ENCODE measurements at regions not wholly inside any gene's neighbourhood (a gene's known extent, or its start where the extent isn't known, plus 50 kb on each side); places are given as distances from the start of the nearest gene placed in this dataset.
A peak's percentile ranks its signal among the peaks of the same experiment; 100 is the strongest.

GRCh38 chr2:7704296-7704865 lies 787.2 kb downstream of the RNF144A start:
- no peak for DNase-seq (ENCODE audit: low read depth, low spot score)

- DNase-seq (ENCODE audit: low read depth, low spot score) = no peak
These were observed 789.6 kb downstream of the RNF144A start for GRCh38 chr2:7706791-7707190.

GRCh38 chr2:7707723-7708122 lies 790.5 kb downstream of the RNF144A start:
- peak; percentile 59 for DNase-seq (ENCODE audit: low read depth, low spot score)

GRCh38 chr2:7709907-7710306 lies 792.7 kb downstream of the RNF144A start:
- no peak for DNase-seq (ENCODE audit: low read depth, low spot score)

GRCh38 chr2:7711167-7711566 lies 794.0 kb downstream of the RNF144A start:
- DNase-seq (ENCODE audit: low read depth, low spot score) = no peak

GRCh38 chr2:7719876-7720275 lies 802.7 kb downstream of the RNF144A start:
- no peak for DNase-seq (ENCODE audit: low read depth, low spot score)

GRCh38 chr2:7721413-7721995 lies 804.3 kb downstream of the RNF144A start:
- DNase-seq (ENCODE audit: low read depth, low spot score) = no peak

GRCh38 chr2:7722212-7722910 lies 805.1 kb downstream of the RNF144A start:
- no peak for DNase-seq (ENCODE audit: low read depth, low spot score)

GRCh38 chr2:7724336-7724735 lies 807.1 kb downstream of the RNF144A start:
- no peak for DNase-seq (ENCODE audit: low read depth, low spot score)

- peak; percentile 55 for DNase-seq (ENCODE audit: low read depth, low spot score)
These were observed 808.1 kb downstream of the RNF144A start for GRCh38 chr2:7725171-7725849.

- DNase-seq (ENCODE audit: low read depth, low spot score) = peak; percentile 77
These were observed 808.6 kb downstream of the RNF144A start for GRCh38 chr2:7725850-7726242.

- no peak for DNase-seq (ENCODE audit: low read depth, low spot score)
These were observed 809.8 kb downstream of the RNF144A start for GRCh38 chr2:7726989-7727388.

GRCh38 chr2:7728388-7728787 lies 811.2 kb downstream of the RNF144A start:
- DNase-seq (ENCODE audit: low read depth, low spot score) = no peak

- no peak for DNase-seq (ENCODE audit: low read depth, low spot score)
These were observed 813.2 kb downstream of the RNF144A start for GRCh38 chr2:7730449-7730848.

GRCh38 chr2:7730990-7731389 lies 813.8 kb downstream of the RNF144A start:
- no peak for DNase-seq (ENCODE audit: low read depth, low spot score)

GRCh38 chr2:7732497-7732896 lies 815.3 kb downstream of the RNF144A start:
- DNase-seq (ENCODE audit: low read depth, low spot score) = no peak

- DNase-seq (ENCODE audit: low read depth, low spot score) = peak; percentile 9
These were observed 819.6 kb downstream of the RNF144A start for GRCh38 chr2:7736646-7737305.

GRCh38 chr2:7738596-7738995 lies 821.4 kb downstream of the RNF144A start:
- DNase-seq (ENCODE audit: low read depth, low spot score) = peak; percentile 50

GRCh38 chr2:7740114-7740513 lies 822.9 kb downstream of the RNF144A start:
- no peak for DNase-seq (ENCODE audit: low read depth, low spot score)

- no peak for DNase-seq (ENCODE audit: low read depth, low spot score)
These were observed 825.1 kb downstream of the RNF144A start for GRCh38 chr2:7742301-7742700.

GRCh38 chr2:7744827-7745226 lies 827.6 kb downstream of the RNF144A start:
- DNase-seq (ENCODE audit: low read depth, low spot score) = no peak

GRCh38 chr2:7745369-7745768 lies 828.2 kb downstream of the RNF144A start:
- DNase-seq (ENCODE audit: low read depth, low spot score) = no peak

All from astrocyte of the hippocampus (primary cell).